ENCODE measurements at regions not wholly inside any gene's neighbourhood (a gene's known extent, or its start where the extent isn't known, plus 50 kb on each side); places are given as distances from the start of the nearest gene placed in this dataset.
A peak's percentile ranks its signal among the peaks of the same experiment; 100 is the strongest.

DNA sequence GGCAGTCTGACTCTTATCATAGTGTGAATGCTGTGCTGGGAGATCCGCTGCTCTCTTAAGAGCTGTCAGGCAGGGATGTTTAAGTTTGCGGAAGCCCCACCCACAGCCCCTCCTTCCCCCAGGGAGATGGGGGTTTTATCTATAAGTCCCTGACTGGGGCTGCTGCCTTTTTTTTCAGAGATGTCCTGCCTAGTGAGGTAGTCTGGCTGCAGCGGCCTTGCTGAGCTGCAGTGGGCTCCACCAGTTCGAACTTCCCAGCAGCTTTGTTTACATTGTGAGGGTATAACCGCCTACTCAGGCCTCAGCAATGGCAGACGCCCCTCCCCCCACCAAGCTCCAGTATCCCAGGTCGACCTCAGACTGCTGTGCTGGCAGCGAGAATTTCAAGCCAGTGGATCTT, 75.7 kb upstream of the UST start:
- Histone ChIP-seq H3K36me3 (ENCODE audit: control insufficient read depth in 2 of 4, insufficient read depth in 4 of 4, low read length in 3 of 4) (no peaks in the 10 kb centered on the region), H3K23me2 (ENCODE audit: low read depth, low read length) (no peaks in the 10 kb centered on the region), H3K79me2 (ENCODE audit: control insufficient read depth in 1 of 2, insufficient read depth in 2 of 2, low read length in 2 of 2) (no peaks in the 10 kb centered on the region), H2BK20ac (ENCODE audit: low read length) (no peak overlapping the region), H3K27me3 (replicated peaks in 1 of 4; ENCODE audit: control insufficient read depth in 3 of 4, extremely low read depth in 1 of 4, insufficient read depth in 3 of 4, low read length in 3 of 4) (no peaks in the 10 kb centered on the region), H4K20me1 (replicated peaks in 1 of 2; ENCODE audit: control insufficient read depth in 1 of 2, insufficient read depth in 2 of 2, low read length in 2 of 2) (no peaks in the 10 kb centered on the region), H4K5ac (ENCODE audit: insufficient read length, low read depth, low read length) (peak overlapping the region; percentile 58), H2AFZ (ENCODE audit: low read length) (peak overlapping the region; percentile 89), H4K91ac (replicated peaks; ENCODE audit: insufficient read length, low read length) (no peak overlapping the region), H3K23ac (ENCODE audit: insufficient read length) (no peak overlapping the region), H3K14ac (ENCODE audit: insufficient read length) (no peak overlapping the region), H3K18ac (ENCODE audit: extremely low read depth, low read length) (no peak overlapping the region; the same call in 1 of the 2 replicates), H3K27ac (ENCODE audit: low read depth, low read length) (no peak overlapping the region), H2BK5ac (ENCODE audit: low read depth, low read length) (no peak overlapping the region), H3K4me1 (replicated peaks in 1 of 4; ENCODE audit: control insufficient read depth in 3 of 4, insufficient read depth in 4 of 4, low read length in 3 of 4) (peaks cover 0 to 4% (median 0%) of the 10 kb centered on the region in 4 experiments; a peak in 2 of 7 replicates), H2BK120ac (replicated peaks; ENCODE audit: low read depth, low read length) (no peak overlapping the region), H3K9ac (replicated peaks in 1 of 4; ENCODE audit: extremely low read depth in 1 of 4, low read depth in 3 of 4, low read length in 3 of 4) (no peak overlapping the region), H2AK5ac (ENCODE audit: low read depth, low read length) (no peak overlapping the region), H4K8ac (ENCODE audit: extremely low read depth, insufficient read depth, low read length) (no peak overlapping the region), H2BK15ac (ENCODE audit: low read length) (no peak overlapping the region), H2BK12ac (ENCODE audit: low read depth, low read length) (no peak overlapping the region), H3K4ac (replicated peaks; ENCODE audit: insufficient read length, low read depth, low read length) (no peak overlapping the region), H3K56ac (replicated peaks; ENCODE audit: insufficient read length, low read depth, low read length) (no peak overlapping the region), H3K4me2 (ENCODE audit: insufficient read depth in 1 of 2, low read depth in 2 of 2, low read length in 2 of 2) (no peak overlapping the region), H3K79me1 (ENCODE audit: low read depth, low read length) (no peaks in the 10 kb centered on the region), H3K9me3 (ENCODE audit: insufficient read depth in 2 of 2, low read depth in 1 of 2, low read length in 1 of 2) (peaks cover 13 to 16% of the 10 kb centered on the region in 2 experiments), H3K4me3 (ENCODE audit: extremely low read depth in 1 of 4, insufficient read depth in 2 of 4, low read depth in 3 of 4, low read length in 4 of 4) (no peak overlapping the region)
- ChIA-PET POLR2A (ENCODE audit: partially characterized antibody) (no interaction called here), CTCF (ENCODE audit: partially characterized antibody) (interaction anchor here (1.1 to 1.7 kb wide), 2 partner anchors 19 to 37 kb away, joined by 4 read pairs; no protein-coding TSS in a partner anchor)
- FAIRE-seq: no peak
- TF ChIP-seq EGR1 (IDR thresholded peaks at IDR 0.05; ENCODE audit: borderline replicate concordance, low read depth, low read length): 0 out of 2 replicates have a peak, but pooled peaks have one; percentile 13
- no peak for TF ChIP-seq CBX8 (IDR thresholded peaks at IDR 0.05; ENCODE audit: borderline replicate concordance, low read depth, low read length)
- no peak for TF ChIP-seq SAP30 (IDR thresholded peaks at IDR 0.05; ENCODE audit: insufficient read depth, insufficient replicate concordance, low read length)
- TF ChIP-seq POLR2AphosphoS5 (IDR thresholded peaks at IDR 0.05; ENCODE audit: low read depth, low read length): no peak
- 67% methylated on average over 8 of the region's 8 CpGs; no CpG with 5 or more reads in 1 of the 2 experiments for WGBS, 2 experiments (ENCODE audit: extremely low coverage in 1 of 2, insufficient coverage in 1 of 2, insufficient read length in 1 of 2, insufficient replicate concordance in 2 of 2, low coverage in 1 of 2, low lambda C conversion rate in 2 of 2, missing lambda C conversion rate in 1 of 2)
- peak; percentile 29 to 59 for DNase-seq (ENCODE audit: low read depth in 1 of 2, low spot score in 2 of 2)

Measured in H1 (cell line).